ENCODE measurements at regions not wholly inside any gene's neighbourhood (a gene's known extent, or its start where the extent isn't known, plus 50 kb on each side); places are given as distances from the start of the nearest gene placed in this dataset.
"Not testable (repeated sequence)": the region's sequence is repeated elsewhere in the genome, so short reads cannot be mapped to it uniquely, and the experiment has no call there.

GRCh38 chr14:38557391-38557790 is 301.5 kb upstream of the CLEC14A start:
- TF ChIP-seq, protein P1, sequence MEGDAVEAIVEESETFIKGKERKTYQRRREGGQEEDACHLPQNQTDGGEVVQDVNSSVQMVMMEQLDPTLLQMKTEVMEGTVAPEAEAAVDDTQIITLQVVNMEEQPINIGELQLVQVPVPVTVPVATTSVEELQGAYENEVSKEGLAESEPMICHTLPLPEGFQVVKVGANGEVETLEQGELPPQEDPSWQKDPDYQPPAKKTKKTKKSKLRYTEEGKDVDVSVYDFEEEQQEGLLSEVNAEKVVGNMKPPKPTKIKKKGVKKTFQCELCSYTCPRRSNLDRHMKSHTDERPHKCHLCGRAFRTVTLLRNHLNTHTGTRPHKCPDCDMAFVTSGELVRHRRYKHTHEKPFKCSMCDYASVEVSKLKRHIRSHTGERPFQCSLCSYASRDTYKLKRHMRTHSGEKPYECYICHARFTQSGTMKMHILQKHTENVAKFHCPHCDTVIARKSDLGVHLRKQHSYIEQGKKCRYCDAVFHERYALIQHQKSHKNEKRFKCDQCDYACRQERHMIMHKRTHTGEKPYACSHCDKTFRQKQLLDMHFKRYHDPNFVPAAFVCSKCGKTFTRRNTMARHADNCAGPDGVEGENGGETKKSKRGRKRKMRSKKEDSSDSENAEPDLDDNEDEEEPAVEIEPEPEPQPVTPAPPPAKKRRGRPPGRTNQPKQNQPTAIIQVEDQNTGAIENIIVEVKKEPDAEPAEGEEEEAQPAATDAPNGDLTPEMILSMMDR (tag by site-specific recombination; IDR thresholded peaks at IDR 0.05) = not testable (repeated sequence)
- TF ChIP-seq ZNF175 (tag by site-specific recombination; IDR thresholded peaks at IDR 0.05); BCL11B (tag by site-specific recombination; IDR thresholded peaks at IDR 0.05; ENCODE audit: low read depth): not testable (repeated sequence)

Measured in HEK293 (cell line).